DLD1 (cell line): ENCODE measurements at regions not wholly inside any gene's neighbourhood (a gene's known extent, or its start where the extent isn't known, plus 50 kb on each side); places are given as distances from the start of the nearest gene placed in this dataset.

ENCODE experiments used
- in situ Hi-C: cut with HindIII; loops from 2 replicates; pipeline ENCODE4 v1.10.0; 2017; ENCODE audit warnings: low sequenced_read_pairs

- in situ Hi-C loops, result loop anchor here (10.0 kb wide), 1 partner anchor 65 kb away; no protein-coding TSS in a partner anchor
These were observed 123.2 kb upstream of the GOLGA8J start for GRCh38 chr15:29959384-29960137.

GRCh38 chr15:29952225-29952624 lies 130.0 kb upstream of the TJP1 start:
- in situ Hi-C loops, result no loop called here

GRCh38 chr15:29945943-29946596 lies 123.8 kb upstream of the TJP1 start:
- in situ Hi-C loops, result no loop called here

- in situ Hi-C loops, result no loop called here
These were observed 122.7 kb upstream of the TJP1 start for GRCh38 chr15:29944925-29945324.

- in situ Hi-C loops, result no loop called here
These were observed 120.3 kb upstream of the TJP1 start for GRCh38 chr15:29942548-29942947.

GRCh38 chr15:29942143-29942542 lies 119.9 kb upstream of the TJP1 start:
- in situ Hi-C loops, result no loop called here

- in situ Hi-C loops, result no loop called here
These were observed 117.1 kb upstream of the TJP1 start for GRCh38 chr15:29939404-29939803.

- in situ Hi-C loops, result no loop called here
These were observed 116.4 kb upstream of the TJP1 start for GRCh38 chr15:29938361-29939335.

GRCh38 chr15:29937956-29938355 lies 115.7 kb upstream of the TJP1 start:
- in situ Hi-C loops, result no loop called here

- in situ Hi-C loops, result no loop called here
These were observed 114.2 kb upstream of the TJP1 start for GRCh38 chr15:29936353-29937049.

GRCh38 chr15:29935296-29936004 lies 113.2 kb upstream of the TJP1 start:
- in situ Hi-C loops, result no loop called here

- in situ Hi-C loops, result no loop called here
These were observed 112.0 kb upstream of the TJP1 start for GRCh38 chr15:29934251-29934650.

- in situ Hi-C loops, result no loop called here
These were observed 111.0 kb upstream of the TJP1 start for GRCh38 chr15:29933042-29933803.

- in situ Hi-C loops, result no loop called here
These were observed 103.8 kb upstream of the TJP1 start for GRCh38 chr15:29926083-29926388.

GRCh38 chr15:29925227-29926082 lies 103.2 kb upstream of the TJP1 start:
- in situ Hi-C loops, result no loop called here

- in situ Hi-C loops, result no loop called here
These were observed 102.5 kb upstream of the TJP1 start for GRCh38 chr15:29924750-29925149.

- in situ Hi-C loops, result no loop called here
These were observed 99.9 kb upstream of the TJP1 start for GRCh38 chr15:29922191-29922590.

- in situ Hi-C loops, result no loop called here
These were observed 98.9 kb upstream of the TJP1 start for GRCh38 chr15:29921130-29921601.
